HG03135 (cell line): ENCODE measurements at regions not wholly inside any gene's neighbourhood (a gene's known extent, or its start where the extent isn't known, plus 50 kb on each side); places are given as distances from the start of the nearest gene placed in this dataset.

Experiments used
- ATAC-seq: cut with Tn5 transposase; IDR thresholded peaks from one replicate; pipeline ENCODE4 v1.9.1; 2021; ENCODE audit warnings: mild to moderate bottlenecking, moderate library complexity; ENCODE audit not compliant: unreplicated experiment

GRCh38 chr2:147792966-147793617 lies 51.7 kb upstream of the ACVR2A start:
- ATAC-seq, result no peak

GRCh38 chr2:147790580-147790979 lies 54.2 kb upstream of the ACVR2A start:
- no peak for ATAC-seq

- no peak for ATAC-seq
Measured at GRCh38 chr2:147789720-147790119, 55.1 kb upstream of the ACVR2A start.

- no peak for ATAC-seq
Measured at GRCh38 chr2:147789287-147789686, 55.5 kb upstream of the ACVR2A start.

- no peak for ATAC-seq
Measured at GRCh38 chr2:147782141-147782930, 62.5 kb upstream of the ACVR2A start.

- no peak for ATAC-seq
Measured at GRCh38 chr2:147779440-147779839, 65.4 kb upstream of the ACVR2A start.

GRCh38 chr2:147777394-147777793 lies 67.4 kb upstream of the ACVR2A start:
- no peak for ATAC-seq

- no peak for ATAC-seq
Measured at GRCh38 chr2:147774805-147775204, 70.0 kb upstream of the ACVR2A start.

- no peak for ATAC-seq
Measured at GRCh38 chr2:147773479-147773878, 71.3 kb upstream of the ACVR2A start.

- ATAC-seq, result no peak
Measured at GRCh38 chr2:147772781-147773180, 72.0 kb upstream of the ACVR2A start.

GRCh38 chr2:147763861-147764260 lies 81.0 kb upstream of the ACVR2A start:
- no peak for ATAC-seq

- ATAC-seq, result no peak
Measured at GRCh38 chr2:147760984-147761383, 83.8 kb upstream of the ACVR2A start.

GRCh38 chr2:147759536-147759935 lies 85.3 kb upstream of the ACVR2A start:
- ATAC-seq, result no peak

GRCh38 chr2:147758821-147759220 lies 86.0 kb upstream of the ACVR2A start:
- ATAC-seq, result no peak

- no peak for ATAC-seq
Measured at GRCh38 chr2:147756069-147756468, 88.8 kb upstream of the ACVR2A start.

- no peak for ATAC-seq
Measured at GRCh38 chr2:147740211-147740927, 104.5 kb upstream of the ACVR2A start.

GRCh38 chr2:147739508-147739907 lies 105.3 kb upstream of the ACVR2A start:
- ATAC-seq, result no peak

GRCh38 chr2:147718831-147719230 lies 126.0 kb upstream of the ACVR2A start:
- no peak for ATAC-seq

- ATAC-seq, result no peak
Measured at GRCh38 chr2:147716906-147717305, 127.9 kb upstream of the ACVR2A start.

GRCh38 chr2:147715807-147716206 lies 129.0 kb upstream of the ACVR2A start:
- ATAC-seq, result no peak

GRCh38 chr2:147714582-147714981 lies 130.2 kb upstream of the ACVR2A start:
- no peak for ATAC-seq

GRCh38 chr2:147713349-147713748 lies 131.5 kb upstream of the ACVR2A start:
- no peak for ATAC-seq
